Keratinocyte (primary cell): ENCODE measurements at regions not wholly inside any gene's neighbourhood (a gene's known extent, or its start where the extent isn't known, plus 50 kb on each side); places are given as distances from the start of the nearest gene placed in this dataset.

Source experiments
- DNase-seq: peaks from one replicate; pipeline ENCODE4 v3.0.0-alpha.2; 2011; ENCODE audit warnings: low read depth, missing footprints, low spot score
- FAIRE-seq: peaks from 2 replicates; lab custom pipeline; 2011; peaks lifted over from hg19 to GRCh38; lab: Jason Lieb, UNC
- H2AFZ ChIP-seq: 2 replicates; pipeline ENCODE4 v1.6.0; 2012; ENCODE audit warnings: low read length, control low read depth, inconsistent platforms; ENCODE audit not compliant: control insufficient read depth
- H3K27ac ChIP-seq: 2 replicates; pipeline ENCODE4 v1.5.1; 2011; ENCODE audit warnings: low read length; ENCODE audit not compliant: control insufficient read depth, insufficient read depth
- H3K27me3 ChIP-seq: 3 replicates; pipeline ENCODE4 v1.6.0; 2011; ENCODE audit warnings: low read length; ENCODE audit not compliant: control insufficient read depth, insufficient read depth; ENCODE audit errors: extremely low read depth
- H3K36me3 ChIP-seq, 2 experiments: 2 replicates in 1 of 2; 3 replicates in 1 of 2; pipeline ENCODE4 v1.5.1; 2011; ENCODE audit warnings: low read length in 2 of 2, mild to moderate bottlenecking in 1 of 2; ENCODE audit not compliant: control insufficient read depth in 2 of 2, insufficient read depth in 2 of 2; ENCODE audit errors: extremely low read depth in 1 of 2
- H3K4me1 ChIP-seq: 3 replicates; pipeline ENCODE4 v1.5.1; 2011; ENCODE audit warnings: low read length; ENCODE audit not compliant: control insufficient read depth, insufficient read depth; ENCODE audit errors: extremely low read depth
- H3K4me2 ChIP-seq: 3 replicates; pipeline ENCODE4 v1.6.0; 2011; ENCODE audit warnings: low read depth, low read length; ENCODE audit not compliant: control insufficient read depth, insufficient read depth; ENCODE audit errors: extremely low read depth
- H3K4me3 ChIP-seq, 3 experiments: fragments of 200-600 bp in 1 of 3; sonication (generic) in 1 of 3; 2 replicates in 2 of 3; 3 replicates in 1 of 3; pipeline ENCODE4 v1.5.1; 2011 to 2016; ENCODE audit warnings: low read length in 3 of 3, mild to moderate bottlenecking in 3 of 3, control low read depth in 2 of 3, inconsistent platforms in 1 of 3, low read depth in 1 of 3, mixed read lengths in 1 of 3, mixed run types in 1 of 3, moderate library complexity in 1 of 3; ENCODE audit not compliant: control insufficient read depth in 2 of 3, insufficient read depth in 2 of 3; ENCODE audit errors: extremely low read depth in 1 of 3
- H3K79me2 ChIP-seq: 2 replicates; pipeline ENCODE4 v1.6.0; 2012; ENCODE audit warnings: low read length; ENCODE audit not compliant: control insufficient read depth, insufficient read depth
- H3K9ac ChIP-seq: 3 replicates; pipeline ENCODE4 v1.6.0; 2011; ENCODE audit warnings: low read length; ENCODE audit not compliant: control insufficient read depth, insufficient read depth; ENCODE audit errors: extremely low read depth
- H3K9me1 ChIP-seq: 3 replicates; pipeline ENCODE4 v1.6.0; 2011; ENCODE audit warnings: low read length; ENCODE audit not compliant: control insufficient read depth, insufficient read depth; ENCODE audit errors: extremely low read depth
- H3K9me3 ChIP-seq: 2 replicates; pipeline ENCODE4 v1.5.1; 2012; ENCODE audit warnings: low read depth, low read length; ENCODE audit not compliant: control insufficient read depth
- H4K20me1 ChIP-seq: 3 replicates; pipeline ENCODE4 v1.6.0; 2011; ENCODE audit warnings: low read length; ENCODE audit not compliant: control insufficient read depth, insufficient read depth; ENCODE audit errors: extremely low read depth
- EZH2 ChIP-seq: IDR thresholded peaks from one replicate; pipeline ENCODE4 v1.6.1; 2012; ENCODE audit warnings: inconsistent platforms, mild to moderate bottlenecking, low read length, moderate library complexity
- dilution Hi-C: fragments of 300-500 bp; cut with MboI; formaldehyde crosslinking; loops from one replicate; pipeline ENCODE4 v1.7.0; 2020; ENCODE audit warnings: low sequenced_read_pairs; ENCODE audit not compliant: extremely low pct_ligation_motif_present
- TF ChIP-seq, protein P1 (sequence below), 3 experiments: IDR thresholded peaks in 1 of 3; conservative IDR thresholded peaks in 1 of 3; optimal IDR thresholded peaks in 1 of 3; 2 replicates in 2 of 3; 3 replicates in 1 of 3; pipeline versions ENCODE3 to v1.5.1; 2011; ENCODE audit warnings: low read length in 3 of 3, mild to moderate bottlenecking in 3 of 3, moderate library complexity in 2 of 3, control low read depth in 1 of 3, inconsistent platforms in 1 of 3; ENCODE audit not compliant: insufficient read depth in 2 of 3; ENCODE audit errors: extremely low read depth in 1 of 3

DNA sequence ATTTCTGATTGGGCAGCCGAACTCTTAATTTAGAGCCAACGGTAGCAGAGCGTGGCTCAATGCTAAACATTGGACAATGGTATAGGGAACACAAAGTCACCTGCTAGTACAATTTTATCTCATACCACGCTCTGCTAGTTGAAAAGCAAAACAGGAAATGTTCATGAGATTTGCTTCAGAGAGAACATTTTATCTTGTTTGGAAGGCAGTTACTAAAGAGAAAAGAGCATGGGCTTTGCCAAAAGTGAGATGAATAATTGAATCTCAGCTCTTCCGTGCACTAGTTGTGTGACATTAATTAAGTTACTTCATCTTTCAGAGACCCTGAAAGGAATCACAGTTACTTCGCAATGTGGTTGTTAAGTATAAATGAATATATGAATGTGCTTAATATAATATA is 161.5 kb upstream of the FAM13C start:
- H3K79me2 ChIP-seq = no peaks in the 10 kb centered on the region
- H3K4me1 ChIP-seq = no peaks in the 10 kb centered on the region
- H3K36me3 ChIP-seq = no peaks in the 10 kb centered on the region
- no peaks in the 10 kb centered on the region for H3K27me3 ChIP-seq
- H3K9me1 ChIP-seq = no peaks in the 10 kb centered on the region
- no peak for TF ChIP-seq EZH2
- TF ChIP-seq, protein P1, sequence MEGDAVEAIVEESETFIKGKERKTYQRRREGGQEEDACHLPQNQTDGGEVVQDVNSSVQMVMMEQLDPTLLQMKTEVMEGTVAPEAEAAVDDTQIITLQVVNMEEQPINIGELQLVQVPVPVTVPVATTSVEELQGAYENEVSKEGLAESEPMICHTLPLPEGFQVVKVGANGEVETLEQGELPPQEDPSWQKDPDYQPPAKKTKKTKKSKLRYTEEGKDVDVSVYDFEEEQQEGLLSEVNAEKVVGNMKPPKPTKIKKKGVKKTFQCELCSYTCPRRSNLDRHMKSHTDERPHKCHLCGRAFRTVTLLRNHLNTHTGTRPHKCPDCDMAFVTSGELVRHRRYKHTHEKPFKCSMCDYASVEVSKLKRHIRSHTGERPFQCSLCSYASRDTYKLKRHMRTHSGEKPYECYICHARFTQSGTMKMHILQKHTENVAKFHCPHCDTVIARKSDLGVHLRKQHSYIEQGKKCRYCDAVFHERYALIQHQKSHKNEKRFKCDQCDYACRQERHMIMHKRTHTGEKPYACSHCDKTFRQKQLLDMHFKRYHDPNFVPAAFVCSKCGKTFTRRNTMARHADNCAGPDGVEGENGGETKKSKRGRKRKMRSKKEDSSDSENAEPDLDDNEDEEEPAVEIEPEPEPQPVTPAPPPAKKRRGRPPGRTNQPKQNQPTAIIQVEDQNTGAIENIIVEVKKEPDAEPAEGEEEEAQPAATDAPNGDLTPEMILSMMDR (optimal IDR thresholded peaks at IDR 0.05 in 1 of 3, IDR thresholded peaks at IDR 0.05 in 1 of 3, conservative IDR thresholded peaks at IDR 0.05 in 1 of 3; ENCODE audit: extremely low read depth in 1 of 3, insufficient read depth in 2 of 3, low read length in 3 of 3) = no peak
- H3K9me3 ChIP-seq = no peaks in the 10 kb centered on the region
- no peak overlapping the region for H3K27ac ChIP-seq
- no peak overlapping the region for H3K4me2 ChIP-seq
- H3K9ac ChIP-seq = no peak overlapping the region
- dilution Hi-C loops = no loop called here
- H3K4me3 ChIP-seq = no peak overlapping the region
- H2AFZ ChIP-seq = no peak overlapping the region
- no peak for DNase-seq
- no peak for FAIRE-seq
- H4K20me1 ChIP-seq = no peaks in the 10 kb centered on the region

DNA sequence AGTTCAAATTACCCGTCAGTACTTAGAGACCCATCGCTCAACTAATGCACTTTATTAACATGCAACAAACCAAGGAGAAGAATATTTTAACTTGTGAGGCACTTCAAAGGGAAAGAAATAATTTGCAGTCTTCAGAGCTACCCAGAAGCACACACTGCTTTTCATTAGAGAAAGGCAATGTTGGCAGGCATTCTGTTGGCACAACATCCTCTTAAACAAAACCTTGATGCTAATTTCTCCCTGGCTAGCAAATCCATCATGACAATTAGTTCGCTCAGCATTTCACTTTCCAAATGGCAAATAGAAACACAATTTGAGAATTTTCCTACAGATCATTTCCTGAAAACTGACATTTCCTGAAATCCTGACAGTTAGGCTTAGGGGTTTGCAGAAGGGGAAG is 155.6 kb upstream of the FAM13C start:
- TF ChIP-seq EZH2 = no peak
- TF ChIP-seq, protein P1 (optimal IDR thresholded peaks at IDR 0.05 in 1 of 3, IDR thresholded peaks at IDR 0.05 in 1 of 3, conservative IDR thresholded peaks at IDR 0.05 in 1 of 3; ENCODE audit: extremely low read depth in 1 of 3, insufficient read depth in 2 of 3, low read length in 3 of 3) = no peak
- no peaks in the 10 kb centered on the region for H3K79me2 ChIP-seq
- dilution Hi-C loops = no loop called here
- no peaks in the 10 kb centered on the region for H3K9me1 ChIP-seq
- H2AFZ ChIP-seq = no peak overlapping the region
- H3K4me3 ChIP-seq = no peak overlapping the region
- no peak overlapping the region for H3K27ac ChIP-seq
- no peaks in the 10 kb centered on the region for H3K4me1 ChIP-seq
- H4K20me1 ChIP-seq = no peaks in the 10 kb centered on the region
- no peaks in the 10 kb centered on the region for H3K9me3 ChIP-seq
- H3K36me3 ChIP-seq = no peaks in the 10 kb centered on the region
- no peak for FAIRE-seq
- peaks cover 2% of the 10 kb centered on the region for H3K27me3 ChIP-seq
- DNase-seq = no peak
- no peak overlapping the region for H3K4me2 ChIP-seq
- H3K9ac ChIP-seq = no peak overlapping the region
